ENCODE measurements at regions not wholly inside any gene's neighbourhood (a gene's known extent, or its start where the extent isn't known, plus 50 kb on each side); places are given as distances from the start of the nearest gene placed in this dataset.
A peak's percentile ranks its signal among the peaks of the same experiment; 100 is the strongest.

DNA sequence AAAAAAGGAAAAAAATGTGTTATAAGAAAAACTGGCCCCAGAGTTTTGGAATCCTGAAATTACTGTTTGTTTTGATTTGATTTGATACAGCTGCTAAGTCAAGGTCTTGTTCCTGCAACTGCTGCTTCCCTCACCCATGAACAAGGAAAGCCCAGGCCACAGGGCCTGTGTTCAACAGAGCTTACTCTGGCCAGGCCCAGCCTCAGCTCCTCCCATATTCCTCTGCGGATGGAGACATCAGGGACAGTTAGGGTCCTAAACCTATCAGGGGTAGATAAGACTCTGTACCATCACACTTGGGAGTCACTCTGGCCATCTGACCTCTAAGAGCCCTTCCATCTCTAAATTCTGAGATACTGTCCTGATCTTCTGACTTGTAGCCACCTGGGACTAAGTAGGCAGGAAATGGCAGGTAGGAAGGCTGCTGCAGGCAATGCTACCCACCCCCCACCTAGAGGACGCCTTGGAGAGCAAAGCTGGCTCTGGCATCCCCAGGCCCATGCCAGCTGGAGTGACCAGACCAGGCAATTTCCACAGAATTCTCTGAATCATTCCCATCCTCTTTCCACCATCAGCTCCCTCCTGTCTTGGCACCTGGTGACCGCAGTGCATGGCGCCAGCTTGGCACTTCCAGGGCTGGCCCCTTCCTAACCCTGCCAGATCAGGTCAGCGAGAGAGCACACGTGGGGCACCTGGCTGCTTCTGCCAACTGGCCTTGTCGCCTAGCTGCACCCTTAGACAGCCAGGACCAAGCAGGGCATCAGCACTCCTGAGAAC lies 58.0 kb upstream of the TMEM33 start:
- Histone ChIP-seq H3K4me3 (ENCODE audit: low read length) (no peak overlapping the region), H3K27ac (ENCODE audit: low read length) (no peak overlapping the region), H3K27me3 (ENCODE audit: control insufficient read depth, insufficient read depth) (no peaks in the 10 kb centered on the region), H3K9me3 (ENCODE audit: control insufficient read depth, low read length) (no peaks in the 10 kb centered on the region), H3K4me1 (ENCODE audit: control insufficient read depth, insufficient read depth, low read length) (peaks cover 7% of the 10 kb centered on the region)
- DNase-seq (no peak), ATAC-seq (no peak)
- 57% methylated on average over 7 of the region's 7 CpGs for WGBS
- intact Hi-C loops (cut with DNase I): no loop called here

DNA sequence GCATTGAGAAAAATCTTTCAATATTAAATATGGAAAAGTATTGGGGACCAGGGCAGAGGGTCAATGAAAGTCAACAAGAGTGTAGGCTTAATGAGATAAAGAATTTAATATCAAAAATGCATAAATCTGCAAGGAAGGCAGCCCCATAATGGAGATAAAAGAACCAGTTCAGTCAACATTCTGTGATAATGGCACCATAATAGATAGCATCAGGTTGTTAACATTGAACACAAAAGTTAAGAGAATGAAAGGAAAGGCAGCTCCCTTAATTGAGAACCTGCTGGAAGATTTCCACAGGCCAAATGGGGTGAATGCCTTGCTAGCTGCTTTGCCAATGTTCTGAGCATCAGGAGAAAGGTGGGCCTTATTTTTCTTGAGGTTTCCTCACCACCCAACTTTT lies 60.4 kb upstream of the TMEM33 start:
- intact Hi-C loops (cut with DNase I): no loop called here
- ATAC-seq (no peak), DNase-seq (no peak)
- H3K4me3 ChIP-seq (ENCODE audit: low read length): no peak overlapping the region
- H3K27ac ChIP-seq (ENCODE audit: low read length): no peak overlapping the region
- no peaks in the 10 kb centered on the region for H3K27me3 ChIP-seq (ENCODE audit: control insufficient read depth, insufficient read depth)
- peaks cover 2% of the 10 kb centered on the region for H3K4me1 ChIP-seq (ENCODE audit: control insufficient read depth, insufficient read depth, low read length)
- no peaks in the 10 kb centered on the region for H3K9me3 ChIP-seq (ENCODE audit: control insufficient read depth, low read length)

DNA sequence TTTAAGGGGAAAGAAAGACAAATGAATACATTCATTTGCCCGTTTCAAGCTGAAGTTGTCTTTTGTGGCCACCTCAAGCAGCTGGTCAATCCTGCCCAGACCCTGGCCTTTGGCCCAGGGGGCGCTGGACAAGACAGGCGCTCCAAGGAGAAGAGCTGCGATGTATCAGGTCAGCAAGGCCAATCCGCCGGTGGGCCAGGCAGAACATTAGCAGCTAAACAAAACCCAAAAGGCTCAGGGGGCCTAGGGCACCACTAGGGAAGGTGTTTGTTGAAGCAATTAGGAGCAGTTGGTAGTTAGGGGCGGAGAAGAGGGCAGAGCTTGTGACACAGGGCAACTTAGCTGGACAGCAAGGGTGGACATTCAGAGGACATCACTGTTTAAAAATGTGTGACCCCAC lies 60.8 kb upstream of the TMEM33 start:
- Histone ChIP-seq H3K27me3 (ENCODE audit: control insufficient read depth, insufficient read depth) (no peaks in the 10 kb centered on the region), H3K9me3 (ENCODE audit: control insufficient read depth, low read length) (no peaks in the 10 kb centered on the region), H3K27ac (ENCODE audit: low read length) (no peak overlapping the region), H3K4me3 (ENCODE audit: low read length) (no peak overlapping the region), H3K4me1 (ENCODE audit: control insufficient read depth, insufficient read depth, low read length) (peaks cover 2% of the 10 kb centered on the region)
- intact Hi-C loops (cut with DNase I): no loop called here
- WGBS: 42% methylated on average over 7 of the region's 7 CpGs
- no peak for DNase-seq
- ATAC-seq: no peak

DNA sequence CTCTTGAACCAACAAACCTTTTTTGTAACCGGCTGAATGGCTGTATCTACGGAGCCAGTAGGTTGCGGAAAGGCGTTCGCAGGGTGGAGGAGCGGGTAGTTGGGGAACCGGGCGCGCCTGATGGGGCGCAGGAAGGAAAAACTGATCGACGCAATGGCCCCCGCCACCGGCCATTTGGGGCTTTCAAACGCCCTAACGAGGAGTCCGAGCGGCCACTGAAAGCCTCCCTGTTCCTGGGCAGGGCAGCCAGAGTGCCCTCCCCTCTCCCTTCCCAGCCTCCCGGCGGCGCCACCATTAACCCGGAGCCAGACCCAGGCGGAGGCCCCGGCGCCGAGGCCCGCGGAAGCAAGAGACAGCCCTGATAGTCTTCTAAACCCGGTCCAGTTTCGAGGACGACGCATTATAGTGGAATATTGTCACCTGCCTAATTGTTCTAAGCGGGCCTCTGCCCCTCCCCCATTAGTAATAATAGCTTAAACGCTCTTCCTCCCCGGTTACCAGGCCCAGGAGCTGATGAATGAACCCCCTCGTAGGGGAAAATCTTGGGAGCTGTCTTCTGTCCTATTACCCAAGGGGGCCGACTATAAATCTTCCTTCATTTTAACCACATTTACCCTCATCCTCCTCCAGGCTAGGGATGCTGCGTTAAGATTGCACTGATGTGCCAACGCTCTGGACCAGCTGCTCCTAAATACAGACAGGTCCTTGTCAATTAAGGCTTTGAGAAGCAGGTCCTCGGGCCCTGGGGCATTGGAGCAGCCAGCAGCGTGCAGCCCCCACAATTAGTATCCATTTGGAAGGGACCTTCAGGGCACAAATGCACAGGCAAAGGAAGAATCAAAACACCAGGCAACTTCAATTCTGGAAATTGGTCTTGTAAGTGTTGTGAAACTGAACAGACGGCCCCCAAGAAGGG lies 61.6 kb upstream of the TMEM33 start:
- ATAC-seq (no peak), DNase-seq (no peak)
- Histone ChIP-seq H3K9me3 (ENCODE audit: control insufficient read depth, low read length) (no peaks in the 10 kb centered on the region), H3K4me1 (ENCODE audit: control insufficient read depth, insufficient read depth, low read length) (peaks cover 2% of the 10 kb centered on the region), H3K4me3 (ENCODE audit: low read length) (no peak overlapping the region), H3K27me3 (ENCODE audit: control insufficient read depth, insufficient read depth) (no peaks in the 10 kb centered on the region), H3K27ac (ENCODE audit: low read length) (no peak overlapping the region)
- intact Hi-C loops (cut with DNase I): no loop called here
- 8% methylated on average over 42 of the region's 42 CpGs for WGBS

DNA sequence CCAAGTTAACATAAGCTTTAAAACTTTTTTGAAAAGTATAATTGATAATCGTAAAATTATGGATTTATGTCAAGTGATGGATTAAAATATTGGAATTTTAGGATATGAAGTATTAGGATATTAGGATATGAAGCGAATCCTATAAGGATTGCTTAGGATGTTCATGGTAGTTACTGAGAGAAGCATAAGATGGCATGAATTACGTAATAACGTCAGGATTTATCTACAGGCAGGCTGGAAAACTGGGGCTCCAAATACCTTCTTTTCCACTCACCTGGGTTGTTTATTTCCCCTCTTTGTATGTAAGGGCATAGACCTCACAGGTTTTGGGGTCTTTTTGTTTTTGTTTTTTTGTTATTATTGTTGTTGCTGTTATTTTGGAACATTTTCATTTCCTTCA lies 65.2 kb upstream of the TMEM33 start:
- intact Hi-C loops (cut with DNase I): no loop called here
- no peak overlapping the region for H3K27ac ChIP-seq (ENCODE audit: low read length)
- DNase-seq (no peak), ATAC-seq (no peak)
- H3K4me1 ChIP-seq (ENCODE audit: control insufficient read depth, insufficient read depth, low read length): peaks cover 2% of the 10 kb centered on the region
- H3K9me3 ChIP-seq (ENCODE audit: control insufficient read depth, low read length): no peaks in the 10 kb centered on the region
- H3K4me3 ChIP-seq (ENCODE audit: low read length): no peak overlapping the region
- 58% methylated on average over 4 of the region's 4 CpGs for WGBS
- H3K27me3 ChIP-seq (ENCODE audit: control insufficient read depth, insufficient read depth): no peaks in the 10 kb centered on the region

DNA sequence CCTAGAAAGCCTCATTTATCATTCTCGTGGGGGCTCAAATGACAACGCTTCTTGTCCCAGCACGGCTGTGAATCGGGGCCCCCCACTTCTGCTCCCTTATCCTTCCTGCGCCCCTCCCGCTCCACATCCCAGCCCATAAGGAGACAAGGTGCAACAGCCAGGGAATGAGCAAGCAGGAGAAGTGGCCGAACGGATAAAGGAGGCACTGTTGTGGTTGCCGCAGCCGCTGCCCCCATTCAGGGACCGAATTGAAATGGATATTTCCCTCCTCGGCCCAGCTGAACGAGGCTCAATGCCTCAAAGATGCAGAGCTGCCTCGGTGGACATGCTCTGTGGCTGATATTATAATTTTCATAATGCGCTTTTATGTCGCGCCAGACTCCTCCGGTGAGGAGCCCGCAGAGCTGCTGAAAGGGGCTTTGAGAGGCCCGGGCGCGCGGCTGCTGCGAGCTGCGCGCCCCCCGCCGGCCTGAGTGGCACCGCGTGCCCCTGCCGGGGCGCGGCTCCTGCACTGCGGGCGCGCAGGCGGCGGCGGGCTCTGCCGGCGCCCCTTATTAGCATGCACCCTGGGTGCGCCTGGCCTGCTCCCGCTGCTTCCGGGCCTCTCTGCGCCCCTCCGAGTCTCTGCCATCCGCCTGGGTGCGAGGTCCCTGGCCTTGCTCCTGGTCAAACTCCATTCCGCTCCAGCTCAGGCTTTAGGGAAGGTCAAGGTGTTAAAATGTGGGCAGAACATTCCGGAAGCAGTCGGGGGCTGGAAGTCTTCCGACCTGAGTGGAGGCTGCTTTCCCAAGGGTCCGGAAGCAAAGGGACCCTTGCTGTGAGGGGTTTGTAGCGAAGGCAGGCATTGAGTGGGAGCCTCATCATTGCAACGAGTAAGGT lies 68.2 kb upstream of the TMEM33 start:
- Histone ChIP-seq H3K27ac (ENCODE audit: low read length) (no peak overlapping the region), H3K4me3 (ENCODE audit: low read length) (peak overlapping the region; percentile 2), H3K9me3 (ENCODE audit: control insufficient read depth, low read length) (no peaks in the 10 kb centered on the region), H3K27me3 (ENCODE audit: control insufficient read depth, insufficient read depth) (peaks cover 5% of the 10 kb centered on the region), H3K4me1 (ENCODE audit: control insufficient read depth, insufficient read depth, low read length) (no peaks in the 10 kb centered on the region)
- intact Hi-C loops (cut with DNase I): no loop called here
- DNase-seq (no peak), ATAC-seq (peak in 1 of 2 donors; percentile 19)
- WGBS: 7% methylated on average over 55 of the region's 55 CpGs

DNA sequence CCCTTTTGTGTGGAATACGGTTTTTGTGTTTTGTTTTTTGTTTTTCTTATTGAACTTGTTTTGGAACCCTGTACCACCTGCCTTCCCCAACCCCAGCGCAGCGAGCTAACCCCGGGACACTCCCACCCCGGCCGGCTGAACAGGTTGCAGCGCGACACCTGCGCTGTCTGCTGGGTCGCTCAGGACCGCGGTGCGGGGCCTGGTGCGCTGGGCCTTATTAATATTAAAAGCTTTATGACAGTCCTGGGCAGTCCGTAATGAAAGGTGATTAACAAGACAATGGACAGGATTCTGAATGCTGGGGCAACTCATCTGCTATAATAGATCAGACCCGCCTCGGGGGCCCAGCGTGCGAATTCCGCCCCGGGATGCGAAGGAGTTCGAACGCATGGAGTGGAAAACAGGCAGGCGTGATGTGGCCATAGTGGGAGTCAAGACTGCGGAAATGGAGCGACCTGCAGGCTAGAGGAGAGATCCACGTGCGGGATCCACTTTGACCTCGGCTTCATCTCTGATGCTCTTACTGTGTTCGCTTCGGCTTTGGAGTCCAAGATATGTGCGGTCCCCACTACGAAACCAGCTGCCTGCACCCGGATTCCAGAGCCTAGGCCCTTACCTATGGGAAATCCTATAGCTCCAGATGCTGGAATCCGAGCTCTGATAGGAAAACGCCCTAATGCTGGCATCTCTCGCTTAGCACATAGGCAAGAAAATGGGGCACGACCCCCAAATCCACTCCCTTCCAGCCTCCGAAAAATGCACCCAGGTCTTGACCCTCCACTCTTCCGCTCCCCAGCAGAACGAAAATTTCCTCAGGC lies 69.0 kb upstream of the TMEM33 start:
- H3K4me1 ChIP-seq (ENCODE audit: control insufficient read depth, insufficient read depth, low read length): no peaks in the 10 kb centered on the region
- H3K9me3 ChIP-seq (ENCODE audit: control insufficient read depth, low read length): no peaks in the 10 kb centered on the region
- ATAC-seq (no peak), DNase-seq (no peak)
- intact Hi-C loops (cut with DNase I): no loop called here
- 9% methylated on average over 42 of the region's 42 CpGs for WGBS
- H3K27me3 ChIP-seq (ENCODE audit: control insufficient read depth, insufficient read depth): peaks cover 5% of the 10 kb centered on the region
- H3K4me3 ChIP-seq (ENCODE audit: low read length): no peak overlapping the region
- no peak overlapping the region for H3K27ac ChIP-seq (ENCODE audit: low read length)

DNA sequence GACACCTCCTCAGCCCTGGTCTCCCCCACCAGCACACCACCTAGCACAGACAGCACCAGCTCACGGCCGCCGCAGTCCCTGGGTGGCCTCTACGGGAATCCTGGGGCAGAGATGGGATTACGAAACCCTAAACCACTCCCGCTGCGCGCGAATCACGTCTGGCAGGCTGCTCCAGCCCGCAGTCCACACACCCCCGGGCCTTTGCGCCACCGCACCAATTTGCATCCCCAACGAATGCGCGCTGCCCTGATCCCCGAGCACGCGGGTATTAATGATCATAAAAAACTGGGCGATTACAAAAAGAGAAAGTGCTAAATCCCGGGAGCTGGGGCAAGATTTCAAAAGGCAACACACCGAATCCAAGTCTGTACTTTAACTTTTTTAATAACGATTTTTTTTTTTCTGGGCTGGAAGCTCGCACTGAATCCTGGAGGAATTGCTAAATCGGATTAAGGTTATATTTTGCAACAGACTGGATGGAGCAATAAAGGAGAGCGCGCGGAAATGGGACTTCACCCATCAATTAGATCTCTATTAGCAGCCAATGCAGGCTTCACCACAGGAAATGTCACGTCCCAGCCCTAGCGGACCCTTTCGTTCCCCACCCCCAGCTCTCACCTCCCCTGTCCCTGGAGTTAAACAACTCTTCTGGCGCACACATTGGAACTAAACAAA lies 69.8 kb upstream of the TMEM33 start:
- peak in 1 of 3 donors; percentile 44 for DNase-seq
- H3K27me3 ChIP-seq (ENCODE audit: control insufficient read depth, insufficient read depth): peaks cover 5% of the 10 kb centered on the region
- 9% methylated on average over 33 of the region's 33 CpGs for WGBS
- H3K9me3 ChIP-seq (ENCODE audit: control insufficient read depth, low read length): no peaks in the 10 kb centered on the region
- H3K4me1 ChIP-seq (ENCODE audit: control insufficient read depth, insufficient read depth, low read length): no peaks in the 10 kb centered on the region
- H3K4me3 ChIP-seq (ENCODE audit: low read length): no peak overlapping the region
- ATAC-seq: peak in 1 of 2 donors; percentile 43
- intact Hi-C loops (cut with DNase I): no loop called here
- no peak overlapping the region for H3K27ac ChIP-seq (ENCODE audit: low read length)

DNA sequence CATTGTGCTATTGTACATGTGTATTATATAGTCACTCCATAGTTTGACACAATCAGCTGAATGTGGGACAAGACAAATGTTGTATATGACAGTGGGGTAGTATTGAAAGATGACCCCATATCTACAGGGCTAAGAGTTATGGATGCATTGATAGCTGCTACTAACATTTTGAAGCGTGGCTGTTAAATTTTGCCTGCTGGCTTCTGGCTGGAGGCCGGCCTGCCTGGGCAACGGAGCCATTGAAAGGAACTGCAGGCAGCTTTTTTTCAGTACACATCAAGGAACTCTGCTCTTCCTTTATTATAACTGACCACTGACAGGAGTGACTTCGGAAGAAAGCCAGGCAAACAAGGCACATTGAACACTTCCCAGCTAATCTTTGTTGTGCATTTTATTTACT lies 76.1 kb upstream of the TMEM33 start:
- Histone ChIP-seq H3K27ac (ENCODE audit: low read length) (no peak overlapping the region), H3K4me3 (ENCODE audit: low read length) (no peak overlapping the region), H3K9me3 (ENCODE audit: control insufficient read depth, low read length) (no peaks in the 10 kb centered on the region), H3K4me1 (ENCODE audit: control insufficient read depth, insufficient read depth, low read length) (no peaks in the 10 kb centered on the region), H3K27me3 (ENCODE audit: control insufficient read depth, insufficient read depth) (peaks cover 5% of the 10 kb centered on the region)
- intact Hi-C loops (cut with DNase I): no loop called here
- no peak for ATAC-seq
- no peak for DNase-seq
- WGBS: 56% methylated on average over 4 of the region's 4 CpGs

DNA sequence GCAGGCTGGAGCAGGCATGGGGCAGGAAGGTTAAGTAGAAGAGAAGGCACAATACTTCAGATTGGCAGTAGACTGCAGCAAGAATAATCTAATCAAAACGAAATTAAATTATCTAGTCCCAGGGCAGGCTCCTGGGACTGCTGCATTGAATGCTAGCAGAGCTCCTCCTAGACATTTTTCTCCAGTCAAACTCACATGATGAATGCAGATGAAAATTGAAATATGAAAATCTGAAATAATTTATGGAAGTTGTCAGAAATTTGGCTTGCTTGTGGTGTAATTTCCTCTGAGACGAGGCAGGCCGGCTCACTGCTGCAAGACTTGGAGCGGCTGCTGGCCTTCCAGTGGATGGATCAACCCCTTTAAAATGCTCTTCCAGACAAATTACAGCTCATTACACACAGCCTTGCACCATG lies 78.0 kb upstream of the TMEM33 start:
- Histone ChIP-seq H3K4me1 (ENCODE audit: control insufficient read depth, insufficient read depth, low read length) (no peaks in the 10 kb centered on the region), H3K27me3 (ENCODE audit: control insufficient read depth, insufficient read depth) (peaks cover under 1% of the 10 kb centered on the region), H3K4me3 (ENCODE audit: low read length) (no peak overlapping the region), H3K9me3 (ENCODE audit: control insufficient read depth, low read length) (no peaks in the 10 kb centered on the region), H3K27ac (ENCODE audit: low read length) (no peak overlapping the region)
- WGBS: 42% methylated on average over 4 of the region's 4 CpGs
- intact Hi-C loops (cut with DNase I): no loop called here
- no peak for DNase-seq
- ATAC-seq: no peak
